ENCODE measurements at regions not wholly inside any gene's neighbourhood (a gene's known extent, or its start where the extent isn't known, plus 50 kb on each side); places are given as distances from the start of the nearest gene placed in this dataset.

DNA sequence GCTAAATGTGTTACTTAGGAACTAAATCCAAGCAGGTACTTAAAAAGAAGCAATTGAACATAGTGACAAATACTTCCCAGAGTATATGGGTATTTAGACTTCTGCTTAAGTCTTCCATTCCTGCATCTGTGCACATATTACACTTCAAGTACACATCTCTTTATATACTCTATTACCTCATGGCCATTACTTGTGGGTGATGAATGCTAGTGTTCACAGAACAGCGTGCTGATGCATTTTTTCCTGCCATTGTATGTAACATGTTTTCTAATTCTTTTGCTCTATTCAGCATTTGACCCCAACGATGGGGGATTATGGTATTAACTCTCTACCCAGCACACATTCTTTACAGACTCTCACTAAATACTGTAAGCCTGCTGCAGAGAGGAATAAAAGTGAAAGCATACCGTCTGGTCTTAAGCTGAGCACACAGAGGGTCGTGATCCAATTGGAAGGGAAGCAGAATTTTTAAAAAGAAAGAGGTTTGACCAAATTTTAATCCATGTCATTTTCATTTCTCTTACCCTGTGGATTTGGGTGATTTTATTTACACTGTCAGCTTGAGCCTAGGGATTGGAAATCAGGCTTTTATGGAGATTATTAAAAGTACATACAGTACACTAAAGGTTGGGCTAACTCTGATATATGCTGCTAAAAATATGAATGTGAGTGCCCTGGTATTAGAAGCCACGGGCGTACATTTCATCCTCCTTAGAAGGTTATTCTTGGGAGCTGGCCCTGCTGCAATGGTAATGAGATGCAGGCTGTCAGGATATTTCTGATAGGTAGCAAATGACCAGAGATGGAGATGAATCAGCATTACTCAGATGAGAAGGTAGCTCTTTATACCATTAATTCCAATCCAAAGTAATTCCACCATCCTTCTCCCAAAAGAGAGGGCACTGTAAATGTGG, 95.5 kb upstream of the PROX1 start:
- TF ChIP-seq, protein P1, sequence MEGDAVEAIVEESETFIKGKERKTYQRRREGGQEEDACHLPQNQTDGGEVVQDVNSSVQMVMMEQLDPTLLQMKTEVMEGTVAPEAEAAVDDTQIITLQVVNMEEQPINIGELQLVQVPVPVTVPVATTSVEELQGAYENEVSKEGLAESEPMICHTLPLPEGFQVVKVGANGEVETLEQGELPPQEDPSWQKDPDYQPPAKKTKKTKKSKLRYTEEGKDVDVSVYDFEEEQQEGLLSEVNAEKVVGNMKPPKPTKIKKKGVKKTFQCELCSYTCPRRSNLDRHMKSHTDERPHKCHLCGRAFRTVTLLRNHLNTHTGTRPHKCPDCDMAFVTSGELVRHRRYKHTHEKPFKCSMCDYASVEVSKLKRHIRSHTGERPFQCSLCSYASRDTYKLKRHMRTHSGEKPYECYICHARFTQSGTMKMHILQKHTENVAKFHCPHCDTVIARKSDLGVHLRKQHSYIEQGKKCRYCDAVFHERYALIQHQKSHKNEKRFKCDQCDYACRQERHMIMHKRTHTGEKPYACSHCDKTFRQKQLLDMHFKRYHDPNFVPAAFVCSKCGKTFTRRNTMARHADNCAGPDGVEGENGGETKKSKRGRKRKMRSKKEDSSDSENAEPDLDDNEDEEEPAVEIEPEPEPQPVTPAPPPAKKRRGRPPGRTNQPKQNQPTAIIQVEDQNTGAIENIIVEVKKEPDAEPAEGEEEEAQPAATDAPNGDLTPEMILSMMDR (IDR thresholded peaks at IDR 0.05): no peak
- TF ChIP-seq POLR2AphosphoS5 (IDR thresholded peaks at IDR 0.05; ENCODE audit: low read depth, low read length): no peak

Measured in Panc1 (cell line).